ENCODE measurements at regions not wholly inside any gene's neighbourhood (a gene's known extent, or its start where the extent isn't known, plus 50 kb on each side); places are given as distances from the start of the nearest gene placed in this dataset.

DNA sequence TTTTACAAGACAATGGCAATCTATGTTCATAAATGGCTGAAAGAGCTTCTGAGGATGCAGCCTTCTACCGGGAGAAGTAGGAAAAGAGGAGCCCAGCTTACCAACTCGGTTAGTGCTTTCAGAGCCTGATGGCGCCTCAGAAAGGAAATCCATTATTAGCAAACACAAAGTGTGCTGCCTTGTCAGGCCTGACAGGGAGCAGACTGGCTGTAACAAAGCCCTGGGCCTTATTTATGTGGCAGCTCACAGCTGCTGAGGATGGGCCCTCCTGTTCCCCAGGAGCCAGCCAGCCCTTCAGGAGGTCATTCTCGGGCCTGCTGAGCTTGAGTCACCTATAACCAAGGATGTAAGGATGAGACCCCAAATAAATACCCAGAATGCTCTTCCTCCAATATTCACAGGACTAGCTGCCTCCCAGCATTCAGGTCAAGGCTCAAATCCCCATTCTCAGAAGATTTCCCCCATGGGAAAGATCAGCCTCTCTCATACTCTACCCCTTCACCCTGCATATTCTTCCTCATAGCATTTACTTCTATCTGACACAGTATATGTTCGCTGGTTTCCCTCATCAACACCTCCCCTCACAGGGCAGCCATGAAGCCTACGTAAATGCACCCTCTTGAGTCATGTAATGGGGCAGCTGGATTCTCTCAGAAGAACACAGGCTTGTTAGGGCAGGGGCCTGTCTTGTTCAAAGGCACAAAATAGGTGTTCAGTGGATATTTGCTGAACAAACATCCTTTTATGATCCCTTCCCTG is 227.0 kb upstream of the RASGEF1B start:
- H3K36me3 Mint-ChIP-seq (ENCODE audit: low read depth), result no peaks in the 10 kb centered on the region
- H3K4me1 Mint-ChIP-seq (ENCODE audit: low read depth), result no peaks in the 10 kb centered on the region
- DNase-seq (ENCODE audit: low spot score), result no peak
- intact Hi-C loops (cut with micrococcal nuclease), result no loop called here
- H3K27me3 Mint-ChIP-seq (ENCODE audit: low read depth), result no peaks in the 10 kb centered on the region
- H3K4me3 Mint-ChIP-seq (ENCODE audit: low read depth), result no peak overlapping the region
- no peaks in the 10 kb centered on the region for H3K9me3 Mint-ChIP-seq
- no peak overlapping the region for H3K27ac Mint-ChIP-seq

DNA sequence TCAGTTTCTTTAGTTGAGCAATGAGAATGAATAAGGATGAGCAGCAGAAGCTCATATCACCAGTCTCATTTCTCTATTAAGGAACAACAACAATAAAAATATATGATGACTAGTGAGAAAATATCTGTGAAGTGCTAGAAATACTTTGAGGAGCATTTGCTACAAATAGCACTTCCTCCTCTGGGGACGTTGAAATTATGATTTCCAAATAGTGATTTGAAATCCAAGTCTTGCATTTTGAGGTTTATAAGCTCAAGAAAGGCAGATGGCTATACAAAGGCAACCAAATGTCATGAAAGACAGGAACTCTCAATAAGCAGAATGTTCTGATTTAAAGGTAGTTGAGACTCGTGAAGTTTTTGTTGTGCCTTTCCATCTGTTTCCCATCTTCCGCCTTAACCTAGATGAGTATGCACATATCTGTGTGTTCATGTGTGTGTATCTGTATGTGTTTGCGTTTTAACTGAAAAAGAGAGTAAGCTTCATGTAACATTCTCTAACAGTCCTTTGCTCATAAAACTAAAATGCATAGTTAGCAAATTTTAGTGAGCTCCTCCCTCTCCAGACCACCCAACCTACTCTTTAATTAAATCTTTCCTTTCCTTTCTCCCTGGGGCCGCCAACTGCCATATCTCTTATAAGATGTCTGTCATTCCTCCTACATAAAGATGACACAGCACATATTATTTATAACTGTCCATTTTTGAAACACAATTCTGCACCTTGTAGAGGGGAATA is 222.6 kb upstream of the RASGEF1B start:
- no peak for DNase-seq (ENCODE audit: low spot score)
- H3K27me3 Mint-ChIP-seq (ENCODE audit: low read depth), result peaks cover 2% of the 10 kb centered on the region
- H3K36me3 Mint-ChIP-seq (ENCODE audit: low read depth), result no peaks in the 10 kb centered on the region
- H3K4me1 Mint-ChIP-seq (ENCODE audit: low read depth), result no peaks in the 10 kb centered on the region
- H3K9me3 Mint-ChIP-seq, result no peaks in the 10 kb centered on the region
- H3K4me3 Mint-ChIP-seq (ENCODE audit: low read depth), result no peak overlapping the region
- no peak overlapping the region for H3K27ac Mint-ChIP-seq
- intact Hi-C loops (cut with micrococcal nuclease), result no loop called here

DNA sequence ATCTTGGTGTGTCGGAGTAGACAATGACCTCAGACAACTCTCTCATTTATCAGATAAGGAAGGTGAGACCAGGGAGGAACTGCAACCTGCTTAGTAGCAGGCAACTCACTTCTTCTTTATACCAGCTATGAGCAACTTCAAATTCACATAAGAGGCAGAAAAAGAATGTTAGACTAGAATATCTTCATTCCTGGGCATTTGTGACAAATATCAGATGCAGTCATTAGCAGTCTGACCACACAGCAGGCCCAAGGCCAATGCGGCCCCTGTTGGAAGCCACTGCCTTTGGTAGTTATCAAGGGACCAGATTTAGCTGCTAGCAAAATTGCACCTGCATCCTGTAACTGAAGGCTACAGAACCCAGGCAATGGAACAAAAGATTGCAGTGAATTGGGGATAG is 219.2 kb upstream of the RASGEF1B start:
- no peaks in the 10 kb centered on the region for H3K4me1 Mint-ChIP-seq (ENCODE audit: low read depth)
- no peak overlapping the region for H3K4me3 Mint-ChIP-seq (ENCODE audit: low read depth)
- H3K27me3 Mint-ChIP-seq (ENCODE audit: low read depth), result peaks cover 2% of the 10 kb centered on the region
- no peaks in the 10 kb centered on the region for H3K9me3 Mint-ChIP-seq
- intact Hi-C loops (cut with micrococcal nuclease), result no loop called here
- DNase-seq (ENCODE audit: low spot score), result no peak
- no peak overlapping the region for H3K27ac Mint-ChIP-seq
- H3K36me3 Mint-ChIP-seq (ENCODE audit: low read depth), result no peaks in the 10 kb centered on the region

DNA sequence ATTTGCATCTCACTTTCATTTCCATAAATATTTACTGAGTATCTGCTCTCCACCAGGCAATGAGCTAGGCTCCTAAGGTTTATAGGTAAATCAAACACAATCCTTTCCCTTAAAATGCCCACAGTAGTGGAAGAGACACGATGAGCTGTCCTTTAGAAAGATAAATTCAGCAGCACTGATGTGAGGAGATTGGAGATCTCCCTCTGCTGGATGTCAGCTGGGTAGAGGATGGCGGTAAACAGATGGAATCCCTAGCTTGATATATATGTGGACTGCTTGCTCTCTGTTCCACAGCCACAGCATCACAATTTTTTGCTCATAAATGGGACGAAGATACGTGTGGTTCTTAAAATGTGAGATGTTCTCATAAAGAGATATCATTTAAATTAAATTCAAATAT is 216.4 kb upstream of the RASGEF1B start:
- Mint-ChIP-seq H3K9me3 (no peaks in the 10 kb centered on the region), H3K36me3 (ENCODE audit: low read depth) (no peaks in the 10 kb centered on the region), H3K4me3 (ENCODE audit: low read depth) (no peak overlapping the region), H3K27me3 (ENCODE audit: low read depth) (no peaks in the 10 kb centered on the region), H3K4me1 (ENCODE audit: low read depth) (no peaks in the 10 kb centered on the region), H3K27ac (no peak overlapping the region)
- intact Hi-C loops (cut with micrococcal nuclease), result no loop called here
- no peak for DNase-seq (ENCODE audit: low spot score)

DNA sequence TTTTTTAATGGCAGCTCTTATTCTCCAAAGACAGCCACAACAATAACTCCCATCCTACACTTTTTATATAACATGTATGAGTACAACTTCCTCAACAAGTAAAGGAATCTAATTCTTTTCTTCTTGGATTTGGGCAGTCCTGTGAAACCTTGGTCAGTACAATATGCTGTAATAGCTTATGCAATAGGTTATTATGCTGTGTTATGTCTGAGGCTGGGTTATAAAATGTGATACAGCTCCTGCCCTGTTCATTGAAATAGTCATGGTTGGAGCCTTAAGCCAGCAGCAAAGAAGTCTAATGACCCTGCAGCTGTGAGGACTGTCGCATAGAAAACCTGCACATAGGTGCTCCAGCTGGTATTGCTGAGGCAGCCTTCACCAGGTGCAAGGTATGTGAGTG is 215.8 kb upstream of the RASGEF1B start:
- H3K27ac Mint-ChIP-seq, result no peak overlapping the region
- DNase-seq (ENCODE audit: low spot score), result no peak
- H3K9me3 Mint-ChIP-seq, result no peaks in the 10 kb centered on the region
- H3K27me3 Mint-ChIP-seq (ENCODE audit: low read depth), result no peaks in the 10 kb centered on the region
- no peaks in the 10 kb centered on the region for H3K36me3 Mint-ChIP-seq (ENCODE audit: low read depth)
- intact Hi-C loops (cut with micrococcal nuclease), result no loop called here
- no peaks in the 10 kb centered on the region for H3K4me1 Mint-ChIP-seq (ENCODE audit: low read depth)
- no peak overlapping the region for H3K4me3 Mint-ChIP-seq (ENCODE audit: low read depth)

DNA sequence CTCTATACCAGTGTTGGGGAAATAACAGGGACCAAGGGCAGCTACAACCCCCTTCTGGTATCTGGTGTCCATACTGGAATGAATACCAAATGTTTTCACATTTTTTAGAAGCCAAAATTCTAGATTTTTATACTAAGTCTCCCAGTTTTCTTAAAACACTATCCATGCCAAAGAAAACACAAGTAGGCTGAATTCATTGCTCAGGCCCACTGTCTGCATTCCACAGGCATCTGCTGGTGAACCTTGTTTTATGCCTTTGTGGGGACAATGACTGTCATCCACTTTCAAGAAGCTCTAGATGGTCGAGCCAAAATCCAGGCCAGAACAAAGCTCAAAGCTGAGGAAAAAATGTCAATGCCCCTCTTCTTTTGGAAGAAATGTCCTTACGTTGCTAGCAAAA is 213.4 kb upstream of the RASGEF1B start:
- intact Hi-C loops (cut with micrococcal nuclease), result no loop called here
- Mint-ChIP-seq H3K4me3 (ENCODE audit: low read depth) (no peak overlapping the region), H3K27me3 (ENCODE audit: low read depth) (peaks cover under 1% of the 10 kb centered on the region), H3K36me3 (ENCODE audit: low read depth) (no peaks in the 10 kb centered on the region), H3K4me1 (ENCODE audit: low read depth) (no peaks in the 10 kb centered on the region), H3K9me3 (no peaks in the 10 kb centered on the region), H3K27ac (no peak overlapping the region)
- no peak for DNase-seq (ENCODE audit: low spot score)

DNA sequence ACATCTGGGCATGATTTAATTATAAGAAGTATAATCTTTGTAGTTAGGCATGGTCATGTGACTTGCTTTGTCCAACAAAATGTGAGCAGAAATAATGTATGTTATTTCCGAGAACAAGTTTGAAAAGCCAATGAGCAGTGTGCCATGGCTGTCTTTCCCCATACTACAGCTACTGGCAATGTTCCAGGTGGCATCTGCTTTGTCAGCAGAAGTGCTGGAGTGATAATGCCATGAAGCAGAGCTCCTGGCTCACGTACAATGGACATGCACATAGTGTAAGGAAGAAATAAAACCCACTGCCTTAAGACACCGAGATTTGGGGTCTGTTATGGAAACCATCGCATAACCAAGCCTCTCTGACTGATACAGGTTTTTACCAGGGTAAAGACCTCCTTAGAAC is 212.6 kb upstream of the RASGEF1B start:
- intact Hi-C loops (cut with micrococcal nuclease), result no loop called here
- peaks cover 2% of the 10 kb centered on the region for H3K27me3 Mint-ChIP-seq (ENCODE audit: low read depth)
- no peak overlapping the region for H3K4me3 Mint-ChIP-seq (ENCODE audit: low read depth)

DNA sequence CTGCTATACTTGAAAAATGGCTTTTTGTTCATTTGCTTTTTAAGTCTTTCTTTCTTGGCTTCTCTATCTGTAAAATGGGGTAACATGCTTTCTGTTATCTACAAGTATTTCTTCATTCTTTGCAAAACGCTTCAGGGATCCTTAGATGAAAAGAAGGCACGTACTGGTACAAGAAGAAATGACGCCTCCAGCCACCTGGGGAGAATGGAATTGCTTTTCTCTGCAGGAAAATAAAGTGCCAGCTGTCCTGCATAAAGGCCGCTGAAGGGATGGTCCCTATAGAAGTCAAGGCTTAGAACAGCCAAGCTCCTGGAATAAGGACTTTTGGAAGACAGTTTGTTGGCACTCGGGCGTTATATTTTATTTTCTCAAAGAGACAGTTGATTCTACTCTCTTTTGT is 210.8 kb upstream of the RASGEF1B start:
- DNase-seq (ENCODE audit: low spot score), result no peak
- Mint-ChIP-seq H3K4me3 (ENCODE audit: low read depth) (no peak overlapping the region), H3K27me3 (ENCODE audit: low read depth) (peaks cover 2% of the 10 kb centered on the region), H3K4me1 (ENCODE audit: low read depth) (no peaks in the 10 kb centered on the region), H3K36me3 (ENCODE audit: low read depth) (no peaks in the 10 kb centered on the region), H3K27ac (no peak overlapping the region), H3K9me3 (no peaks in the 10 kb centered on the region)
- intact Hi-C loops (cut with micrococcal nuclease), result no loop called here

More for the DNA sequence above, 212.6 kb upstream of the RASGEF1B start:
- no peaks in the 10 kb centered on the region for H3K9me3 Mint-ChIP-seq
- H3K4me1 Mint-ChIP-seq (ENCODE audit: low read depth), result no peaks in the 10 kb centered on the region
- H3K27ac Mint-ChIP-seq, result no peak overlapping the region
- no peak for DNase-seq (ENCODE audit: low spot score)
- no peaks in the 10 kb centered on the region for H3K36me3 Mint-ChIP-seq (ENCODE audit: low read depth)

GRCh38 chr4:81679315-81679714 is 207.6 kb upstream of the RASGEF1B start:
- no peaks in the 10 kb centered on the region for H3K36me3 Mint-ChIP-seq (ENCODE audit: low read depth)
- DNase-seq (ENCODE audit: low spot score), result no peak

GRCh38 chr4:81678801-81679200 is 207.1 kb upstream of the RASGEF1B start:
- Mint-ChIP-seq H3K4me3 (ENCODE audit: low read depth) (no peak overlapping the region), H3K4me1 (ENCODE audit: low read depth) (no peaks in the 10 kb centered on the region), H3K27me3 (ENCODE audit: low read depth) (peaks cover 2% of the 10 kb centered on the region), H3K27ac (no peak overlapping the region), H3K36me3 (ENCODE audit: low read depth) (no peaks in the 10 kb centered on the region), H3K9me3 (no peaks in the 10 kb centered on the region)
- intact Hi-C loops (cut with micrococcal nuclease), result no loop called here
- no peak for DNase-seq (ENCODE audit: low spot score)

More at GRCh38 chr4:81679315-81679714, 207.6 kb upstream of the RASGEF1B start:
- Mint-ChIP-seq H3K27ac (no peak overlapping the region), H3K4me3 (ENCODE audit: low read depth) (no peak overlapping the region), H3K27me3 (ENCODE audit: low read depth) (peaks cover 2% of the 10 kb centered on the region), H3K4me1 (ENCODE audit: low read depth) (no peaks in the 10 kb centered on the region), H3K9me3 (no peaks in the 10 kb centered on the region)
- intact Hi-C loops (cut with micrococcal nuclease), result no loop called here

GRCh38 chr4:81676537-81676936 is 204.8 kb upstream of the RASGEF1B start:
- no peak for DNase-seq (ENCODE audit: low spot score)
- H3K9me3 Mint-ChIP-seq, result no peaks in the 10 kb centered on the region
- H3K27me3 Mint-ChIP-seq (ENCODE audit: low read depth), result peaks cover 2% of the 10 kb centered on the region
- intact Hi-C loops (cut with micrococcal nuclease), result no loop called here
- no peak overlapping the region for H3K27ac Mint-ChIP-seq
- no peak overlapping the region for H3K4me3 Mint-ChIP-seq (ENCODE audit: low read depth)
- H3K4me1 Mint-ChIP-seq (ENCODE audit: low read depth), result no peaks in the 10 kb centered on the region
- no peaks in the 10 kb centered on the region for H3K36me3 Mint-ChIP-seq (ENCODE audit: low read depth)

DNA sequence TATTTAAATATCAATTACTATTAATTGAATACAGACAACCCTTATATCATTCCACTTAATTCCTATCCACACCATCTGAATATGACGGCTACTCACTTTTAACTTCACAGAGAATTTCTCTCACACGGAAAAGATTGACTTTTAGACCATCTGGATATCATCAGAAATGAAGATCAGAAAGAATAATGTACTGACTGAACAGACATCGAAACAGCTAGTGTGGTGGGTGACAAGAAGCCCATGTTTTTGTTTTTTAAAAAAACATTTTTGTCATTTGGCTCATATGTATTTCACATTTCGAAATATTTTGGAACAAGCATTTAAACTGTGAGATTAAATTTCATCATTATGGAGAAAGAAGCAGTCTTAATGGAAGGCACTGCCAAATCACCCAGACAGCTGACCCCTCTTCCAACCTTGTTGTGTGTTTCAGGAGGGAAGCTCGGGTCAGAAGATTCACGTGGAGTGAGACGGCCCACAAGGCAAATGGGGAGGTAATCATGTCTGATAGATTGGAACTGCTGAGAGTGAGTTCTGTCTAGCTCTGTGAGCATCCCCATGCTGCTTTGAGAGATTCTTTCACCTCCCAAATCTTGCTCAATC is 204.2 kb upstream of the RASGEF1B start:
- H3K27ac Mint-ChIP-seq, result no peak overlapping the region
- no peak overlapping the region for H3K4me3 Mint-ChIP-seq (ENCODE audit: low read depth)
- H3K27me3 Mint-ChIP-seq (ENCODE audit: low read depth), result peaks cover 2% of the 10 kb centered on the region
- H3K9me3 Mint-ChIP-seq, result no peaks in the 10 kb centered on the region
- no peak for DNase-seq (ENCODE audit: low spot score)
- no peaks in the 10 kb centered on the region for H3K4me1 Mint-ChIP-seq (ENCODE audit: low read depth)
- no peaks in the 10 kb centered on the region for H3K36me3 Mint-ChIP-seq (ENCODE audit: low read depth)
- intact Hi-C loops (cut with micrococcal nuclease), result no loop called here

DNA sequence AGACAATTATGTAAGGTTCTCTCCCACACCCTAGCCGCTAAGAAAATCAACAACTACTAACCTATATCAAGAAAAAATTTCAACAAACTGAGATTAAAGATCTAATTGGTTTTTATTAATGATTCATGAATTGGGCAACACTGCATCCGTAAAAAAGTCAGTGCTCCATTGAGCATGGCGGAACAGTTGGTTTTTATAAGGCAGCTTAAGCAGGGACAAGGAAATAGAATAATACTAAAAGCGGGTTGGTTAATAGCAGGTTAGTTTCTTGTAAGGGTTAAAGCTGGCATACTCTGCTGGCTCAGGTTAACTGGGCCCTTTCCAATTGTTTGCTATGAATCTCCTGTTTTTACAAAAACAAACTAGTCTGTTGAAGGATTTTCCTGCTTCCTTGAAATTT is 202.3 kb upstream of the RASGEF1B start:
- H3K4me3 Mint-ChIP-seq (ENCODE audit: low read depth), result no peak overlapping the region
- H3K9me3 Mint-ChIP-seq, result no peaks in the 10 kb centered on the region

More for the DNA sequence above, 202.3 kb upstream of the RASGEF1B start:
- intact Hi-C loops (cut with micrococcal nuclease), result no loop called here
- no peak for DNase-seq (ENCODE audit: low spot score)
- Mint-ChIP-seq H3K4me1 (ENCODE audit: low read depth) (no peaks in the 10 kb centered on the region), H3K27ac (no peak overlapping the region), H3K27me3 (ENCODE audit: low read depth) (no peaks in the 10 kb centered on the region), H3K36me3 (ENCODE audit: low read depth) (no peaks in the 10 kb centered on the region)

Data from activated T-helper 2 cell treated with anti-CD3 and anti-CD28 coated beads, Interferon-gamma antibody, Interleukin-2, Interleukin-4, amounts not matched to agents 10 μg/mL and 5 μg/mL and 100 μg/mL, durations not matched to agents 14 hours and 24 hours and 36 hours (primary cell).